Calu3 (cell line): ENCODE measurements at regions not wholly inside any gene's neighbourhood (a gene's known extent, or its start where the extent isn't known, plus 50 kb on each side); places are given as distances from the start of the nearest gene placed in this dataset.

Source experiments
- BruUV-seq: library from RNA; stranded (reverse); fragments of 400-500 nt; replicated peaks from 2 replicates; lab custom pipeline; 2021; lab: Mats Ljungman, UMichigan
- CTCF ChIA-PET: fragments of 300-600 bp; sonication (Branson Sonifier 250); formaldehyde crosslinking; loops from one replicate; lab custom pipeline; 2022; ENCODE audit warnings: antibody characterized with exemption; lab: Charles Lee
- DNase-seq: peaks from one replicate; pipeline ENCODE4 v3.0.0; 2022
- H3K27ac Mint-ChIP-seq: one replicate; pipeline ENCODE4 v1.8.0; 2022; ENCODE audit warnings: mixed read lengths; ENCODE audit not compliant: unreplicated experiment
- H3K27me3 Mint-ChIP-seq: one replicate; pipeline ENCODE4 v1.8.0; 2022; ENCODE audit warnings: mixed read lengths; ENCODE audit not compliant: unreplicated experiment
- H3K36me3 Mint-ChIP-seq: one replicate; pipeline ENCODE4 v1.8.0; 2022; ENCODE audit warnings: mild to moderate bottlenecking, moderate library complexity, mixed read lengths; ENCODE audit not compliant: insufficient read depth, unreplicated experiment
- H3K4me1 Mint-ChIP-seq: one replicate; pipeline ENCODE4 v1.8.0; 2022; ENCODE audit warnings: mild to moderate bottlenecking, low read depth, mixed read lengths; ENCODE audit not compliant: unreplicated experiment
- H3K4me3 Mint-ChIP-seq: one replicate; pipeline ENCODE4 v1.8.0; 2022; ENCODE audit warnings: mild to moderate bottlenecking, low read depth, moderate library complexity, mixed read lengths; ENCODE audit not compliant: unreplicated experiment
- H3K9me3 Mint-ChIP-seq: one replicate; pipeline ENCODE4 v1.8.0; 2022; ENCODE audit warnings: low read depth, mixed read lengths; ENCODE audit not compliant: unreplicated experiment
- intact Hi-C: fragments of 100-400 bp; cut with micrococcal nuclease; formaldehyde crosslinking; loops from one replicate; pipeline ENCODE4 v1.10.0; 2022; ENCODE audit not compliant: unreplicated experiment
- TF ChIP-seq, protein P1 (sequence below): fragments of 200-600 bp; IDR thresholded peaks from one replicate; pipeline ENCODE4 v1.8.0; 2022; ENCODE audit warnings: antibody characterized with exemption; ENCODE audit not compliant: unreplicated experiment

DNA sequence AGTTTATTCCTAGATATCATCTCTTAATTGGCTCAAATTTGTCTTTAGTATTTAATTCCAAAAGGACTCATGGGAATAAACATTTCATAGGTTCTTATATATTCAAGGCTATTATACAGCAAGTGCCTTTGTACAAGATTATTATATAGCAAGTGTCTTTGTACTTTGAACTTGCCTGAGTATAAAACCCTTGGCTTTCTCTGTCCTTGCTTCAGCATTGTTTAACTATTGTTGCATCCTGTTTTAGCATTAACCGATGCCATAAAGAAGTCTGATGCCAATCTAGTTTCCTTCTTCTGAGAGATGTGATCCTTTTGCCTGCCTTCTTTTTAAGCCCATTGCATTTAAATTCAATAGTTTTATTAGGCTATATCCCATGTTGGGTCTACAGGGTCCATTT, 270.0 kb downstream of the NEBL start:
- no TSS peak for BruUV-seq
- Mint-ChIP-seq H3K36me3 (no peaks in the 10 kb centered on the region), H3K4me3 (no peak overlapping the region)

DNA sequence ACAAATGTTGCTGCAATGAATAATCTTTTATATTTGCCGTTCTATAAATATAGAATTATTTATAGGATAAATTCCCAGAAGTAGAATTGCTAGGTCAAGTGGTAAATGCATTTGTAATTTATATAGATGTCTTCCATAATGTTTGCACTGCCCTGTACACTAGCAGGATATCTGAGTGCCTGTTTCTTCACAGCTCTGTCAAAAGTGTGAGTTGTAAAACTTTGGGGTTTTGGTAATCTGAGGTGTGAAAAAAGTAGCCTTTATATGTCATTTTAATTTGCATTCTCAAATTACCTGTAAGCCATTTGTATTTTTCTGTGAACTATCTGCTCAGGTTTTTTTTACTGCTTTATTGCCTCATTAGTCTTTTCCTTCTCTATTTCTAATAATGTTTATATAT, 271.2 kb downstream of the NEBL start:
- H3K9me3 Mint-ChIP-seq = peaks cover 3% of the 10 kb centered on the region
- intact Hi-C loops = no loop called here
- no peak for DNase-seq
- no peaks in the 10 kb centered on the region for H3K27me3 Mint-ChIP-seq
- H3K4me3 Mint-ChIP-seq = no peak overlapping the region
- H3K27ac Mint-ChIP-seq = no peak overlapping the region
- TF ChIP-seq, protein P1, sequence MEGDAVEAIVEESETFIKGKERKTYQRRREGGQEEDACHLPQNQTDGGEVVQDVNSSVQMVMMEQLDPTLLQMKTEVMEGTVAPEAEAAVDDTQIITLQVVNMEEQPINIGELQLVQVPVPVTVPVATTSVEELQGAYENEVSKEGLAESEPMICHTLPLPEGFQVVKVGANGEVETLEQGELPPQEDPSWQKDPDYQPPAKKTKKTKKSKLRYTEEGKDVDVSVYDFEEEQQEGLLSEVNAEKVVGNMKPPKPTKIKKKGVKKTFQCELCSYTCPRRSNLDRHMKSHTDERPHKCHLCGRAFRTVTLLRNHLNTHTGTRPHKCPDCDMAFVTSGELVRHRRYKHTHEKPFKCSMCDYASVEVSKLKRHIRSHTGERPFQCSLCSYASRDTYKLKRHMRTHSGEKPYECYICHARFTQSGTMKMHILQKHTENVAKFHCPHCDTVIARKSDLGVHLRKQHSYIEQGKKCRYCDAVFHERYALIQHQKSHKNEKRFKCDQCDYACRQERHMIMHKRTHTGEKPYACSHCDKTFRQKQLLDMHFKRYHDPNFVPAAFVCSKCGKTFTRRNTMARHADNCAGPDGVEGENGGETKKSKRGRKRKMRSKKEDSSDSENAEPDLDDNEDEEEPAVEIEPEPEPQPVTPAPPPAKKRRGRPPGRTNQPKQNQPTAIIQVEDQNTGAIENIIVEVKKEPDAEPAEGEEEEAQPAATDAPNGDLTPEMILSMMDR = no peak
- H3K4me1 Mint-ChIP-seq = no peaks in the 10 kb centered on the region
- H3K36me3 Mint-ChIP-seq = no peaks in the 10 kb centered on the region
- BruUV-seq = no TSS peak
- CTCF ChIA-PET = no interaction called here

More for the DNA sequence above, 270.0 kb downstream of the NEBL start:
- H3K27me3 Mint-ChIP-seq = no peaks in the 10 kb centered on the region
- peaks cover 3% of the 10 kb centered on the region for H3K9me3 Mint-ChIP-seq
- no peak overlapping the region for H3K27ac Mint-ChIP-seq
- TF ChIP-seq, protein P1 = no peak
- intact Hi-C loops = no loop called here
- DNase-seq = no peak
- CTCF ChIA-PET = no interaction called here
- no peaks in the 10 kb centered on the region for H3K4me1 Mint-ChIP-seq

DNA sequence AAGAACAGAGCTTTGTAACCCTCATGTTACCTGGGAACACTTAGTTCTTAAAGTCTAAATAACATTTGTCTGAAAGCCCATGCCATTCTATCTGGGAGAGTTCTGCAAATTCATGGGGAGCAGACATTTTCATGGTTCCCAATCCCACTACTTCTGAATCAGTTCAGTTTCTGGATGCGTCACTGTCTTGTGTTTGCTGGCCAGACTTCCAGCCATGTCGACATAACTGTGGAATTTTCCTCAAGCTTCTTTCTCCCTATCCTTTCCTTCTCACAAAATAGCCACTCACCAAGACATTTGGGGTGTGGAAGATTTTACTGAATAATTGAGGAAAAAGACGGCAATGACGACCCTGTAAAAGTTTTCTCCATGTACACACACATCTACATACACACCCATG, 272.5 kb downstream of the NEBL start:
- no peaks in the 10 kb centered on the region for H3K27me3 Mint-ChIP-seq
- H3K27ac Mint-ChIP-seq = no peak overlapping the region
- H3K4me1 Mint-ChIP-seq = no peaks in the 10 kb centered on the region
- peaks cover 3% of the 10 kb centered on the region for H3K9me3 Mint-ChIP-seq
- H3K4me3 Mint-ChIP-seq = no peak overlapping the region
- no peak for DNase-seq
- H3K36me3 Mint-ChIP-seq = no peaks in the 10 kb centered on the region
- TF ChIP-seq, protein P1 = no peak
- BruUV-seq = no TSS peak
- CTCF ChIA-PET = no interaction called here
- intact Hi-C loops = no loop called here

DNA sequence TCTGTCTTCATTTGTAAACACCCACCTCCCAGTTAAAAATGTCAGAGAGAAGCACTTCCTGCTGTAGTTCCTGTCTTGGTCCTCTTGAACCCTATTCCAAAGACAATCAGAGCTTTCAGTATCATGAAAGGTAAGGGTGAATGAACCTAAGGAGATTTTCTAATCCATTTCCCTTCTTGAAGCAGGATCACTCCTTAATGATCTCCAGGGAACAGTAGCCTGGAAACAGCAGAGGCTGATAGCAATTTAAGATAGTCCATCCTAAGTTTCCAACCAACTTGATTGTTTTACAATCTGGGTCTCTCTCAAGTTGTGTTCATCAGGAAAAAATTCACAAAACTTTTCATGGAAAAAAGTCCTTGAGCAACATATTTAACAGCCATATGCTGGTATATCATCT, 273.6 kb downstream of the NEBL start:
- Mint-ChIP-seq H3K27me3 (no peaks in the 10 kb centered on the region), H3K4me1 (no peaks in the 10 kb centered on the region), H3K4me3 (no peak overlapping the region), H3K9me3 (peaks cover 3% of the 10 kb centered on the region), H3K36me3 (no peaks in the 10 kb centered on the region), H3K27ac (no peak overlapping the region)
- TF ChIP-seq, protein P1 = no peak
- BruUV-seq = no TSS peak
- DNase-seq = no peak
- intact Hi-C loops = no loop called here
- CTCF ChIA-PET = no interaction called here
